HepG2 (cell line): ENCODE measurements at regions not wholly inside any gene's neighbourhood (a gene's known extent, or its start where the extent isn't known, plus 50 kb on each side); places are given as distances from the start of the nearest gene placed in this dataset.
A peak's percentile ranks its signal among the peaks of the same experiment; 100 is the strongest.

ENCODE experiments used
- ATF7-NPFF ChIP-seq: sonication (generic); formaldehyde crosslinking; IDR thresholded peaks from 2 replicates; pipeline ENCODE4 v1.8.1; 2023; ENCODE audit warnings: mild to moderate bottlenecking, low read depth, missing genetic modification reagents, moderate library complexity
- IKZF4 ChIP-seq: sonication (generic); formaldehyde crosslinking; IDR thresholded peaks from 2 replicates; pipeline ENCODE4 v1.5.1; 2020; ENCODE audit warnings: borderline replicate concordance, mild to moderate bottlenecking, low read depth, missing genetic modification reagents; ENCODE audit errors: not compliant biosample characterization
- KLF15 ChIP-seq: sonication (generic); formaldehyde crosslinking; IDR thresholded peaks from 2 replicates; pipeline ENCODE4 v1.8.1; 2023; ENCODE audit warnings: borderline replicate concordance, mild to moderate bottlenecking, inconsistent platforms, missing genetic modification reagents, mixed read lengths
- KLF9 ChIP-seq: IDR thresholded peaks from 2 replicates; pipeline ENCODE4 v1.6.1; 2016; ENCODE audit warnings: low read depth
- NBN ChIP-seq: fragments of 450-650 bp; conservative IDR thresholded peaks from 2 replicates; pipeline ENCODE4 v1.6.1; 2017
- NFYB ChIP-seq: sonication (generic); formaldehyde crosslinking; IDR thresholded peaks from 2 replicates; pipeline ENCODE4 v1.4.0; 2020; ENCODE audit warnings: missing genetic modification reagents
- PHB2 ChIP-seq: fragments of 450-650 bp; IDR thresholded peaks from 2 replicates; pipeline ENCODE4 v1.6.1; 2018; ENCODE audit not compliant: partially characterized antibody
- SMAD3 ChIP-seq: sonication (generic); formaldehyde crosslinking; IDR thresholded peaks from 2 replicates; pipeline ENCODE4 v1.4.0; 2020; ENCODE audit warnings: missing genetic modification reagents
- SRF ChIP-seq: IDR thresholded peaks from 2 replicates; pipeline ENCODE4 v1.6.1; 2011; ENCODE audit warnings: mild to moderate bottlenecking, low read depth, low read length, moderate library complexity
- TCF7L2 ChIP-seq: IDR thresholded peaks from 2 replicates; pipeline ENCODE4 v1.6.1; 2011; ENCODE audit warnings: mild to moderate bottlenecking, low read depth, low read length, moderate library complexity
- ZFP36 ChIP-seq: fragments of 150-350 bp; IDR thresholded peaks from 2 replicates; pipeline ENCODE4 v1.6.1; 2018; ENCODE audit warnings: borderline replicate concordance, low read length, low read depth; ENCODE audit not compliant: partially characterized antibody
- ZNF3 ChIP-seq: IDR thresholded peaks from 2 replicates; pipeline ENCODE4 v1.7.0; 2017; ENCODE audit warnings: inconsistent platforms
- ZNF331 ChIP-seq: sonication (generic); formaldehyde crosslinking; IDR thresholded peaks from 2 replicates; pipeline ENCODE4 v1.4.0; 2020; ENCODE audit warnings: missing genetic modification reagents
- ZNF337 ChIP-seq: sonication (generic); formaldehyde crosslinking; IDR thresholded peaks from 2 replicates; pipeline ENCODE4 v1.5.1; 2020; ENCODE audit warnings: missing genetic modification reagents, low read depth, mild to moderate bottlenecking, borderline replicate concordance
- ZNF496 ChIP-seq: sonication (generic); formaldehyde crosslinking; IDR thresholded peaks from 2 replicates; pipeline ENCODE4 v1.8.1; 2023; ENCODE audit warnings: mild to moderate bottlenecking, moderate library complexity, missing genetic modification reagents; ENCODE audit not compliant: insufficient replicate concordance
- ZNF766 ChIP-seq: sonication (generic); formaldehyde crosslinking; IDR thresholded peaks from 2 replicates; pipeline ENCODE4 v1.5.0; 2020; ENCODE audit warnings: missing genetic modification reagents, borderline replicate concordance
- ZSCAN22 ChIP-seq: sonication (generic); formaldehyde crosslinking; IDR thresholded peaks from 2 replicates; pipeline ENCODE4 v1.4.0; 2020; ENCODE audit warnings: mild to moderate bottlenecking, missing genetic modification reagents
- TF ChIP-seq, protein P1 (sequence below): sonication (generic); formaldehyde crosslinking; IDR thresholded peaks from 2 replicates; pipeline ENCODE4 v1.8.0; 2022; ENCODE audit warnings: mild to moderate bottlenecking, missing genetic modification reagents, moderate library complexity
- TF ChIP-seq, protein P2 (sequence below): sonication (generic); formaldehyde crosslinking; IDR thresholded peaks from 2 replicates; pipeline ENCODE4 v1.4.0; 2020; ENCODE audit warnings: missing genetic modification reagents, borderline replicate concordance
- TF ChIP-seq, protein P3 (sequence below): sonication (generic); formaldehyde crosslinking; IDR thresholded peaks from 2 replicates; pipeline ENCODE4 v1.4.0; 2020; ENCODE audit warnings: missing genetic modification reagents
- TF ChIP-seq, protein P4 (sequence below): IDR thresholded peaks from 2 replicates; pipeline ENCODE4 v1.6.1; 2016; ENCODE audit warnings: missing genetic modification reagents, missing compliant biosample characterization
- TF ChIP-seq, protein P5 (sequence below): sonication (generic); formaldehyde crosslinking; IDR thresholded peaks from 2 replicates; pipeline ENCODE4 v1.8.0; 2022; ENCODE audit warnings: missing genetic modification reagents, low read depth, mild to moderate bottlenecking, borderline replicate concordance
- TF ChIP-seq, protein P6 (sequence below): sonication (generic); formaldehyde crosslinking; IDR thresholded peaks from 2 replicates; pipeline ENCODE4 v1.5.0; 2020; ENCODE audit warnings: mild to moderate bottlenecking, low read depth, missing genetic modification reagents, borderline replicate concordance

DNA sequence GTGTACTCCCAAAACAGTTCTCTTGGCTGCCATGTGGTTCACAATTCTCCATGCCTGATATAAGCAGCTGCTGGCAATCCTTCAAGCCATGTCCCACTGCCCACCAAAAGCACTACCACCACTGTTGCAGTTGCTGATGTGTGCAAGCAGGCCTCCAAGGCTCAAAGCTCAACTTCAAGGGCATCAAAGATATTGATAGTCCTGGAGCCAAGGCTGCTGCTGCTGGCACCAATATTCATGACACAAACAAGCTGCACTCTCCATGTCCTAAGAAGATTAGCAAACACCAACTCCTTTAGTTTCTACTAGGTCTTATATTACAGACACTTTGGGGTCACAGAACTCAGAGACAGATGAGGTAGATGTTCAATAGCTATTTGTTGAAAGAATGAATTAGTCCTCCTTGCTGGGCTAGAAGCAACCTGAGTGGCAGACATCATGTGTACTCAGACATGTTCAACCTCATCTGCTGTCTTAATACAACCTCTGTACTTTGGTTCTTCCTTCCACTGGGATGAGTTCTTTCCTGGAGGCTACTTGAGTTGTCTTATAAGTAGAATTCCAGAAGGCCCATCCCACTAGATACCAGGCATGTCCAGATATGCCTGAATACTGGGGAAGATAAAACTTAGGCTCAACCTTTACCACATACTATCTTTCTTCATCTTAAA, 104.5 kb upstream of the UGP2 start (continued):
- TF ChIP-seq ATF7-NPFF (CRISPR knock-in tag) (peak; percentile 39; the same call in 1 of the 2 replicates), ZFP36 (no peak), ZNF766 (CRISPR knock-in tag) (no peak), SMAD3 (CRISPR knock-in tag) (peak; percentile 87), IKZF4 (CRISPR knock-in tag) (no peak), ZSCAN22 (no peak), NFYB (CRISPR knock-in tag) (no peak), TCF7L2 (no peak), PHB2 (no peak), KLF9 (no peak), KLF15 (CRISPR knock-in tag) (no peak), ZNF496 (CRISPR knock-in tag) (no peak), ZNF331 (peak; percentile 68), NBN (no peak), ZNF3 (peak; percentile 48; the same call in 1 of the 2 replicates), ZNF337 (CRISPR knock-in tag) (no peak), SRF (no peak)
- TF ChIP-seq, protein P1, sequence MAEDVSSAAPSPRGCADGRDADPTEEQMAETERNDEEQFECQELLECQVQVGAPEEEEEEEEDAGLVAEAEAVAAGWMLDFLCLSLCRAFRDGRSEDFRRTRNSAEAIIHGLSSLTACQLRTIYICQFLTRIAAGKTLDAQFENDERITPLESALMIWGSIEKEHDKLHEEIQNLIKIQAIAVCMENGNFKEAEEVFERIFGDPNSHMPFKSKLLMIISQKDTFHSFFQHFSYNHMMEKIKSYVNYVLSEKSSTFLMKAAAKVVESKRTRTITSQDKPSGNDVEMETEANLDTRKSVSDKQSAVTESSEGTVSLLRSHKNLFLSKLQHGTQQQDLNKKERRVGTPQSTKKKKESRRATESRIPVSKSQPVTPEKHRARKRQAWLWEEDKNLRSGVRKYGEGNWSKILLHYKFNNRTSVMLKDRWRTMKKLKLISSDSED: no peak
- TF ChIP-seq, protein P2, sequence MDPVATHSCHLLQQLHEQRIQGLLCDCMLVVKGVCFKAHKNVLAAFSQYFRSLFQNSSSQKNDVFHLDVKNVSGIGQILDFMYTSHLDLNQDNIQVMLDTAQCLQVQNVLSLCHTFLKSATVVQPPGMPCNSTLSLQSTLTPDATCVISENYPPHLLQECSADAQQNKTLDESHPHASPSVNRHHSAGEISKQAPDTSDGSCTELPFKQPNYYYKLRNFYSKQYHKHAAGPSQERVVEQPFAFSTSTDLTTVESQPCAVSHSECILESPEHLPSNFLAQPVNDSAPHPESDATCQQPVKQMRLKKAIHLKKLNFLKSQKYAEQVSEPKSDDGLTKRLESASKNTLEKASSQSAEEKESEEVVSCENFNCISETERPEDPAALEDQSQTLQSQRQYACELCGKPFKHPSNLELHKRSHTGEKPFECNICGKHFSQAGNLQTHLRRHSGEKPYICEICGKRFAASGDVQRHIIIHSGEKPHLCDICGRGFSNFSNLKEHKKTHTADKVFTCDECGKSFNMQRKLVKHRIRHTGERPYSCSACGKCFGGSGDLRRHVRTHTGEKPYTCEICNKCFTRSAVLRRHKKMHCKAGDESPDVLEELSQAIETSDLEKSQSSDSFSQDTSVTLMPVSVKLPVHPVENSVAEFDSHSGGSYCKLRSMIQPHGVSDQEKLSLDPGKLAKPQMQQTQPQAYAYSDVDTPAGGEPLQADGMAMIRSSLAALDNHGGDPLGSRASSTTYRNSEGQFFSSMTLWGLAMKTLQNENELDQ (CRISPR knock-in tag): peak; percentile 87; the same call in 1 of the 2 replicates
- TF ChIP-seq, protein P3, sequence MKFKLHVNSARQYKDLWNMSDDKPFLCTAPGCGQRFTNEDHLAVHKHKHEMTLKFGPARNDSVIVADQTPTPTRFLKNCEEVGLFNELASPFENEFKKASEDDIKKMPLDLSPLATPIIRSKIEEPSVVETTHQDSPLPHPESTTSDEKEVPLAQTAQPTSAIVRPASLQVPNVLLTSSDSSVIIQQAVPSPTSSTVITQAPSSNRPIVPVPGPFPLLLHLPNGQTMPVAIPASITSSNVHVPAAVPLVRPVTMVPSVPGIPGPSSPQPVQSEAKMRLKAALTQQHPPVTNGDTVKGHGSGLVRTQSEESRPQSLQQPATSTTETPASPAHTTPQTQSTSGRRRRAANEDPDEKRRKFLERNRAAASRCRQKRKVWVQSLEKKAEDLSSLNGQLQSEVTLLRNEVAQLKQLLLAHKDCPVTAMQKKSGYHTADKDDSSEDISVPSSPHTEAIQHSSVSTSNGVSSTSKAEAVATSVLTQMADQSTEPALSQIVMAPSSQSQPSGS (CRISPR knock-in tag): peak; percentile 91; the same call in 1 of the 2 replicates
- TF ChIP-seq, protein P4, sequence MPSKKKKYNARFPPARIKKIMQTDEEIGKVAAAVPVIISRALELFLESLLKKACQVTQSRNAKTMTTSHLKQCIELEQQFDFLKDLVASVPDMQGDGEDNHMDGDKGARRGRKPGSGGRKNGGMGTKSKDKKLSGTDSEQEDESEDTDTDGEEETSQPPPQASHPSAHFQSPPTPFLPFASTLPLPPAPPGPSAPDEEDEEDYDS (CRISPR knock-in tag): no peak
- TF ChIP-seq, protein P5, sequence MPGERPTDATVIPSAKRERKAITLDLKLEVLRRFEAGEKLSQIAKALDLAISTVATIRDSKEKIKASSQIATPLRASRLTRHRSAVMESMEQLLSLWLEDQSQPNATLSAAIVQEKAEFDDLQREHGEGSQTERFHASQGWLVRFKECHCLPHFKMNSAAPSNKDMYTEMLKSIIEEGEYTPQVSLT (CRISPR knock-in tag): no peak
- TF ChIP-seq, protein P6, sequence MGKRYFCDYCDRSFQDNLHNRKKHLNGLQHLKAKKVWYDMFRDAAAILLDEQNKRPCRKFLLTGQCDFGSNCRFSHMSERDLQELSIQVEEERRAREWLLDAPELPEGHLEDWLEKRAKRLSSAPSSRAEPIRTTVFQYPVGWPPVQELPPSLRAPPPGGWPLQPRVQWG: no peak
